ENCODE measurements at regions not wholly inside any gene's neighbourhood (a gene's known extent, or its start where the extent isn't known, plus 50 kb on each side); places are given as distances from the start of the nearest gene placed in this dataset.
"Not testable (repeated sequence)": the region's sequence is repeated elsewhere in the genome, so short reads cannot be mapped to it uniquely, and the experiment has no call there.

DNA sequence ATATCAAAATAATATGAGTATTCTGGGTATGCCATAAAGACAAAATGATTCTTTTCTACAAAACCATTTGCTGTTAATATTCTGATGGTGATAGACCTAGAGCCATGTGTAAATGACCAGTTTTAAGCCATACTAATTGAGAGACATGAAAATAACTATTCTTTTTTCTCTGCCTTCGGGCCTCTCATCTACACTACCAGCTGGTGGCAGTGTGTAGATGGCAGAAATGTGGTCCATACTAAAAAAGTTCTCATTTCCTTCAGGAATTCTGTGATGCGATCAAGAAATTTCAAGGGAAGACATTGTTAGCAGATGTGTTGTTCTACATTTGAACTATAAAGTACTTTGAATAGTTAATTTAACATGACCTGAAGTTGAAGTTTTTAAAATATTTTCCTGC lies 485.2 kb downstream of the TRIB2 start:
- DNase-seq (ENCODE audit: low read depth): no peak

- DNase-seq (ENCODE audit: low read depth): no peak
Observed at GRCh38 chr2:13212115-13212514, 495.4 kb downstream of the TRIB2 start.

GRCh38 chr2:13218205-13218604 lies 501.5 kb downstream of the TRIB2 start:
- no peak for DNase-seq (ENCODE audit: low read depth)

DNA sequence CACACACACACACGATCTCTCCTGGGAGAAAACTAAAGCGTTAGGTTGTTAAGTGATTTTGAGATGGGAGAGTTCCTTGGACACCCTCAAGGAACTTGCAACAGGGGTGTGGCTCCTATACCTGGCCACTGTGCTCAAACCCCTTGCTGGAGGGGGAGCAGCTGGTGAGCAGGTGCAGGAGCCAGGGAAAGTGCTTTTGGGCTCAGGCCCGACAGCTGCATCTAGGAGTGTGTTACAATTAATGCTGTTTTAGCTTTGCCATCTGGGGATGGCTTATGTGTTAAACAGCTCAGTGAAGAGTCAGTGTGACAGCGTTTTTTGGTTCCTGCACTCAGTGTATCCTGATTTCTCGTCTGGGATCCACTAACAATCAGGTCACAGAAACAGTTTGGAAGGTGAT lies 510.8 kb downstream of the TRIB2 start:
- no peak for DNase-seq (ENCODE audit: low read depth)

DNA sequence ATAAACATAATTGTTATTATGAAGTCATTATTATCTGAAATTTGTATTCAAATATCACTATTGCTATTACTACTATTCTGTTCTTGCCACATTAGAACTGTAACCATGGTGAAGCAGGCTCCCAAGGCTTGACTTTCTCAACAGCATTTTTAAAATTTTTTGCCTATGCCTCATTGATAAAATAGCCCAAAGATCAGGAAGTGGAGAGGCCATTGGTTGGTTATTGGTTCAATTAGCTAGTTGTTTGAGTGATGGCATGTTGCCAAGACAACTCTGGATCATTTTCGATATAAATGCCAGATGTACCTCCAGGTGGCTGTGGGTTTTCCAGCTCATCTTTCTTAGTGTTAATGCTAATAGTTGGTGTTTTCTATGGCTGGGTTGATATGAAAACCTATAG lies 513.5 kb downstream of the TRIB2 start:
- DNase-seq (ENCODE audit: low read depth): no peak

GRCh38 chr2:13240061-13240460 lies 523.3 kb downstream of the TRIB2 start:
- no peak for DNase-seq (ENCODE audit: low read depth)

- no peak for DNase-seq (ENCODE audit: low read depth)
Observed at GRCh38 chr2:13240789-13241487, 524.2 kb downstream of the TRIB2 start.

- DNase-seq (ENCODE audit: low read depth): no peak
Observed at GRCh38 chr2:13252615-13253014, 535.9 kb downstream of the TRIB2 start.

GRCh38 chr2:13255485-13255884 lies 538.7 kb downstream of the TRIB2 start:
- DNase-seq (ENCODE audit: low read depth): no peak

DNA sequence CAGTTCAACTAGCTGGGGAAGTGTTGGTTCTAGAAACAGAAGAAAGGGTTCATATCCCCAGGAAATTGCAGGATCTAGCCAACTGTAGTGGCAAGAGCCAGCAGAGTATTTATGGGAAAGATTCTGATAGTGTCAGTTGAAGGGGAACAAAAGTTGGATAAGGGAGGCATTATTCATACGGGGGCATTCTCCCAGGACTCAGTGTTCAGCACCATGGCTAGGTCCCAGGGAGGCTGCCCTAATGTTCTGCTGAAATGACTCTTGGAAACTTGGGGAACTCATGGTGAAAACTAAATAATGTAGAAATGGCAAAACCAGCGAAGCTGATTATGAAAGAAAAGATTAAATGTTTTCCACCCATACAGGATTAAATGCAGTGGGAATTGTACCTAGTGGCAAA lies 543.7 kb downstream of the TRIB2 start:
- DNase-seq (ENCODE audit: low read depth): no peak

DNA sequence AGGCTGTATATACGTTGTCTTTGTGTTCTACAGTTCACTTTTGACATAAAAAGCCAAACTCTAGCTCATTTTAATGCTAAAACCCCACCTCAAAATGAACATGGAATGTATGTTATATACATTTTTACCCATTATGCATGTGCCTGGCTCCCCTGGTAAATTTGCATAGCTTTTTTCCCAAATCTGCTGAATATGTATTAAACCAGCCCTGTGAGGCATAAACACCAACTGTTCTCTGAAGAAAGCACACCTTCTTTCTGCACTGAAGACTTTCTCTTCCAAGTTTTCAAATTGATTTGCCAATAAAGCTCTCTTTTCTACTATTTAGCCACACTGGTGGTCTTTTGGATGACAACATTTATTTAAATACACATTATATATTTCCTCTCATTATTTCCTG lies 549.4 kb downstream of the TRIB2 start:
- no peak for DNase-seq (ENCODE audit: low read depth)

- no peak for DNase-seq (ENCODE audit: low read depth)
Observed at GRCh38 chr2:13284688-13285087, 568.0 kb downstream of the TRIB2 start.

DNA sequence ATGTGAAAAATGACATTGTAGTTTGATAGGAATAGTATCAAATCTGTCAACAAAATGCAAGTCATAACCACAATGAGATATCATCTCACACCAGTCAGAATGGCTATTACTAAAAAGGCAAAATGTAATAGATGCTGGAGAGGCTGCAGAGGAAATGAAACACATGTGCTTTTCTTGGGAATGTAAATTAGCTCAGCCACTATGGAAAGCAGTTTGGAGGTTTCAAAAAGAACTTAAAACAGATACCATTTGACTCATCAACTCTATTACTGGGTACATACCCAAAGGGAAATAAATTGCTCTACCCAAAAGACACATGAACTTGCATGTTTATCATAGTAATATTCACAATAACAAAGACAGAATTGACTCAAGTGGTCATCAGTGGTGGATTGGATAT lies 572.6 kb downstream of the TRIB2 start:
- no peak for DNase-seq (ENCODE audit: low read depth)

- not testable (repeated sequence) for DNase-seq (ENCODE audit: low read depth)
Observed at GRCh38 chr2:13308478-13308805, 591.7 kb downstream of the TRIB2 start.

DNA sequence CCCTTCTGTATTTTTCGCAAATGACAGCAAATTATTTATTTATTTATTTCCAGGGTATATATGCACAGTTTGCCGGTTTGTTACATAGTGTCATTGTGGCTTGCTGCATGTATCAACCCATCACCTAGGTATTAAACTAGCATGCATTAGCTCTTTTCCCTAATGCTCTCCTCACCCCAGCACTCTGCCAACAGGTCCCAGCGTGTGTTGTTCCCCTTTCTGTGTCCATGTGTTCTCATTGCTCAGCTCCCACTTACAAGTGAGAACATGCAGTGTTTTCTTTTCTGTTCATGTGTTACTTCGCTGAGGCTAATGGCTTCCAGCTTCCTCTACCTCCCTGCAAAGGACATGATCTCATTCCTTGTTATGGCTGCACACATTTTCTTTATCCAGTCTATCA lies 592.3 kb downstream of the TRIB2 start:
- no peak for DNase-seq (ENCODE audit: low read depth)

DNA sequence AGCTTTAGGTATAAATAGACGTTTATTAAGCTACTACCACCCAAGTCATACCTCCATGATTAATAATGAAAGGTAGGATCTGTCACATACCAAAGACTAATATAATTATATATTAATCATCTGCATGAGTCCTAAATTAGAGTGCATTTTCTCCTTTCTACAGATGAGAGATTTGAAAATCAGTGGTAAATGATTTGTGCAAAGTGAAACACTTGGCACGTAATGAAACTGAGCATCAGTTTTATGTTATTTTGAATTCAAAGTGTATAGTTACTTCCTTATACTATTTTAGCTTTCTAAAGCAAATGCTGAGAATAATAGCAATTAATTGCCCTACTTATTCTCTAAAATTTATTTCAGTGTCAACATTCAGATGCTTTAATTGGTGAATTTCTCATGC lies 615.3 kb downstream of the TRIB2 start:
- no peak for DNase-seq (ENCODE audit: low read depth)

DNA sequence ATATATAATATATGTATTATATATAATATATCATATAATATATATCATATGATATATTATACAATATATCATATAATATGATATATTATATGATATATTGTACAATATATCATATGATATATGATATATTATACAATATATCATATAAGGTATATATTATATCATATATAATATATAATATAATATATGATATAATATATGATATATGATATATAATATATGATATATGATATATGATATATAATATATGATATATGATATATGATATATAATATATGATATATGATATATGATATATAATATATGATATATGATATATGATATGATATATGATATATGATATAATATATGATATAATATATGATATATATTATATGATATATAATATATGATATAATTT lies 617.3 kb downstream of the TRIB2 start:
- DNase-seq (ENCODE audit: low read depth): not testable (repeated sequence)

DNA sequence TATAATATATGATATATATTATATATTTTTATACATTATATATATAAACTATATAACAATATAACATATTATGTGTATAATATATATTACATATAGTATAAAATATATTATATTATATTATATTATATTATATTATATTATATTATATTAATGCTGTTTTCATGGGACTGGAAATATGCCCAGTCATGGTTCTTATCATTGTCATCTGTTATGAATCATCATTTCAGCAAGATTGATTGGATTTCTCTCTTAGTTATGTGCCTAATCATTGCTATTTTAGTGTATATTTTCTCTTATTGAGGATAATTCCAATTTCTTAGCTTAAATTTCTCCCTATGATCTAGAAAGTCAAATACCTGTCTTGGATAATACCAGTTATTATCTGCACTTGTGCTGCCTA lies 617.8 kb downstream of the TRIB2 start:
- DNase-seq (ENCODE audit: low read depth): no peak

DNA sequence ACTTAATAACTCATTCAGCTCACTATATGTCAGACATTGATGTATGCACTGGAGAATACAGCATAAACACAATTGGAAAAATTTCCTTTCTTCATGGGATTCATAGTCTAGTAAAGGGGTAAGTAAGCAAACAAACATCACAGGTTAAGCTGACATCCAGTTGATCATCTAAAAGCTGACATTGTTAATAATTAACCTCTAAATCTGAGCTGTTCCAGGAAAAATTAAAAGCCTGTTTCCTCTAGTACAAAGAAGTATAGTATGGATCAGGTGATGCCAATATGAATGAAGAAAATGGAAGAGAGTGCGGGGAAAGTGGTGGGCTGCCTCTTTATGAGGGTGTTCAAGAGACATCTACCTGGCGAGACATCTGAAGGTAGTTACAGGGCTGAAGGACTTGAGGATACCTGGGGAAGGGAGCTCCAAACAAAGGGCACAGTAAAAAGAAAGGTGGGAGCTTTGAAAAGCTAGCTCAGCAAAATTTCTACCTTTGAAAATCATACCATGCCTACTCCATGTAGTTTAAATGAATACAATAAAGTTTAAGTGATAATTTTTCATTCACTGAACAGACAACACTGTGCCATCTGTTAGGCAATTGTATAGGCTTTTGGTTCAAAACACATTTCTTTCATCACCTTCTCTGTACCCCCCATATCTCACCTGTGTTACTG lies 619.3 kb downstream of the TRIB2 start:
- DNase-seq (ENCODE audit: low read depth): no peak

- DNase-seq (ENCODE audit: low read depth): no peak
Observed at GRCh38 chr2:13351068-13351467, 634.3 kb downstream of the TRIB2 start.

- no peak for DNase-seq (ENCODE audit: low read depth)
Observed at GRCh38 chr2:13353083-13353482, 636.3 kb downstream of the TRIB2 start.

DNA sequence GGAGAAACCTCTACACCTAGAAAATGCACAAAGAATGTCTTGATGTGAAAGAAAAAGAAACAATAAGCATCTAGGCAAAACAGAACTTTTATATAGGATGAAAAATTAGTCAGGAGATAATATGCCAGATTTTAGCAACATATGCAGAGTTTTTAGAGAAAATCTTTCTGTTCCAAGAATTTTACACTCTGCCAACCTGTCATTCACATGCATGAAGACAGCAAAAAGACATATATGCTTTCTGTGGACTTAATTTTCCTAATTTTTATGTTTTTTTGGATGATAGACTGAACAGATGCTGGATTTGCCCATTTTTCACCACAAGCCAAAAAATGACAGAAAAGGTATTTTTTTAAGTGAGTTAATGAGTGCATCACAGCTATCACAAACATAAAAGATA lies 637.3 kb downstream of the TRIB2 start:
- DNase-seq (ENCODE audit: low read depth): no peak

- not testable (repeated sequence) for DNase-seq (ENCODE audit: low read depth)
Observed at GRCh38 chr2:13381928-13382327, 665.2 kb downstream of the TRIB2 start.

DNA sequence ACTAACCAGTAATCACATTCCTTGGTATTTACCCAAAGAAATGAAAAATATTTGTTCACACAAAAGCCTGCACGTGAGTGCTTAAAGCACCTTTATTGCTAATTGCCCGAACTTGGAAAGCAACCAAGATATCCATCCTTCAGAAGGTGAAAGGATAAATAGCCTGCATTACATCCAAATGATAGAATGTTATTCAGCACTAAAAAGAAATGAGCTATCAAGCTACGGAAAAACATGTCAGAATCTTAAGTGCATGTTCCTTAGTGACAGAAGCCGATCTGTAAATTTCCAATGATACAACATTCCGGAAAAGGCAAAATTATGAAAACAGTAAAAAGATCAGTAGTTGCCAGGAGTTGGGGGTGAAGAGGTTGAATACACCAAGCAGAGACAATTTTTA lies 672.4 kb downstream of the TRIB2 start:
- DNase-seq (ENCODE audit: low read depth): not testable (repeated sequence)
